ENCODE measurements at regions not wholly inside any gene's neighbourhood (a gene's known extent, or its start where the extent isn't known, plus 50 kb on each side); places are given as distances from the start of the nearest gene placed in this dataset.

DNA sequence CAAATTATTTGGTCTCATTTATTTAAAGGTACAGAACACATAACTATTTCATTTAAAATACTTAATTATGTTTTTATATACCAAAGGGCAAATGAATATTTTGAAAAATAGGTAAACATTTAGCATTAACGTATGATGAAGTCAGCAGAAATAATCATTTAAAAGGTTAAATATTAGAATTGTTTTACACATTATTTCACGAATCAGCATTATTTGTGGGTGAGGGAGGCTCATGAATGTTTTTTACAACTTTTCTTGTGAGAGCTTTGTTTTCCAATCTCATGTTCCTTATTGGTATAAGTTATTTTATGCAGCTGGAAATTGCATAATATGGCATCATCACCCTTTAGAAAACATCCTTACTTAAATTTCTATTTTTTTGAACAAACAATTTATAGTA lies 73.9 kb upstream of the FSTL5 start:
- no peaks in the 10 kb centered on the region for H3K27me3 ChIP-seq (ENCODE audit: low read depth, low read length)
- no peaks in the 10 kb centered on the region for H3K4me1 ChIP-seq (ENCODE audit: low read length)
- no peak for TF ChIP-seq EZH2phosphoT487 (IDR thresholded peaks at IDR 0.05; ENCODE audit: low read depth)
- TF ChIP-seq, protein P1, sequence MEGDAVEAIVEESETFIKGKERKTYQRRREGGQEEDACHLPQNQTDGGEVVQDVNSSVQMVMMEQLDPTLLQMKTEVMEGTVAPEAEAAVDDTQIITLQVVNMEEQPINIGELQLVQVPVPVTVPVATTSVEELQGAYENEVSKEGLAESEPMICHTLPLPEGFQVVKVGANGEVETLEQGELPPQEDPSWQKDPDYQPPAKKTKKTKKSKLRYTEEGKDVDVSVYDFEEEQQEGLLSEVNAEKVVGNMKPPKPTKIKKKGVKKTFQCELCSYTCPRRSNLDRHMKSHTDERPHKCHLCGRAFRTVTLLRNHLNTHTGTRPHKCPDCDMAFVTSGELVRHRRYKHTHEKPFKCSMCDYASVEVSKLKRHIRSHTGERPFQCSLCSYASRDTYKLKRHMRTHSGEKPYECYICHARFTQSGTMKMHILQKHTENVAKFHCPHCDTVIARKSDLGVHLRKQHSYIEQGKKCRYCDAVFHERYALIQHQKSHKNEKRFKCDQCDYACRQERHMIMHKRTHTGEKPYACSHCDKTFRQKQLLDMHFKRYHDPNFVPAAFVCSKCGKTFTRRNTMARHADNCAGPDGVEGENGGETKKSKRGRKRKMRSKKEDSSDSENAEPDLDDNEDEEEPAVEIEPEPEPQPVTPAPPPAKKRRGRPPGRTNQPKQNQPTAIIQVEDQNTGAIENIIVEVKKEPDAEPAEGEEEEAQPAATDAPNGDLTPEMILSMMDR (IDR thresholded peaks at IDR 0.05; ENCODE audit: low read depth, low read length): no peak
- H3K79me2 ChIP-seq (ENCODE audit: low read length): no peaks in the 10 kb centered on the region
- H3K27ac ChIP-seq (ENCODE audit: low read length): no peak overlapping the region
- H4K20me1 ChIP-seq (ENCODE audit: insufficient read depth, low read length): no peaks in the 10 kb centered on the region
- no peaks in the 10 kb centered on the region for H3K9me3 ChIP-seq (ENCODE audit: insufficient read depth, low read length)
- no peak overlapping the region for H2AFZ ChIP-seq (ENCODE audit: low read depth, low read length)
- no peak overlapping the region for H3K4me2 ChIP-seq (ENCODE audit: low read length)
- no peaks in the 10 kb centered on the region for H3K36me3 ChIP-seq (replicated peaks; ENCODE audit: low read depth, low read length)
- no peak overlapping the region for H3K4me3 ChIP-seq (ENCODE audit: low read length)
- no peak overlapping the region for H3K9ac ChIP-seq (ENCODE audit: low read length)

DNA sequence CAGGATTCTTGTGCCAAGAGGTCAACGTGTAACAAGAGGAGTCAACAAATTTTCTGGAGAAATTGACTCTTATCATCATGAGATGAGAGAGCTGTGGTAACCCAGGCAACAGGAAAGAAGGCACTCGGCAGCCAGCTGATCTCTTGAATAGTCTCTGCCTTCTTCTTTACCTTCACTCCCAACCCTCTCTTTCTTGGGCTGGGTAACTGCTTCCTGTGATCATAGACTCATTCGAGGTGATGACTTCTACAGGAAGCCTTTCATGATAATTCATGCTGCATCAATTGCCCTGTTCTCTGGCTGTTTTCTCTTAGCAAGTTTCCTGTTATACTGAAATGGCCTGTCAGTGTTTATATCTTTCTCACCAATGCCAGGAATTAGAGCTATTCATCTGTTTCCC lies 70.8 kb upstream of the FSTL5 start:
- H3K36me3 ChIP-seq (replicated peaks; ENCODE audit: low read depth, low read length): no peaks in the 10 kb centered on the region
- no peaks in the 10 kb centered on the region for H3K27me3 ChIP-seq (ENCODE audit: low read depth, low read length)
- no peak overlapping the region for H3K4me2 ChIP-seq (ENCODE audit: low read length)
- no peaks in the 10 kb centered on the region for H3K9me3 ChIP-seq (ENCODE audit: insufficient read depth, low read length)
- no peak overlapping the region for H3K27ac ChIP-seq (ENCODE audit: low read length)
- TF ChIP-seq, protein P1 (IDR thresholded peaks at IDR 0.05; ENCODE audit: low read depth, low read length): no peak
- no peak for TF ChIP-seq EZH2phosphoT487 (IDR thresholded peaks at IDR 0.05; ENCODE audit: low read depth)
- no peak overlapping the region for H2AFZ ChIP-seq (ENCODE audit: low read depth, low read length)
- no peaks in the 10 kb centered on the region for H4K20me1 ChIP-seq (ENCODE audit: insufficient read depth, low read length)
- no peak overlapping the region for H3K4me3 ChIP-seq (ENCODE audit: low read length)
- no peaks in the 10 kb centered on the region for H3K4me1 ChIP-seq (ENCODE audit: low read length)
- no peaks in the 10 kb centered on the region for H3K79me2 ChIP-seq (ENCODE audit: low read length)
- H3K9ac ChIP-seq (ENCODE audit: low read length): no peak overlapping the region

- Histone ChIP-seq H4K20me1 (ENCODE audit: insufficient read depth, low read length) (no peaks in the 10 kb centered on the region), H3K4me2 (ENCODE audit: low read length) (no peak overlapping the region), H3K4me3 (ENCODE audit: low read length) (no peak overlapping the region), H3K9ac (ENCODE audit: low read length) (no peak overlapping the region), H3K9me3 (ENCODE audit: insufficient read depth, low read length) (no peaks in the 10 kb centered on the region), H3K27me3 (ENCODE audit: low read depth, low read length) (no peaks in the 10 kb centered on the region), H3K79me2 (ENCODE audit: low read length) (no peaks in the 10 kb centered on the region), H2AFZ (ENCODE audit: low read depth, low read length) (no peak overlapping the region), H3K36me3 (replicated peaks; ENCODE audit: low read depth, low read length) (no peaks in the 10 kb centered on the region), H3K27ac (ENCODE audit: low read length) (no peak overlapping the region), H3K4me1 (ENCODE audit: low read length) (no peaks in the 10 kb centered on the region)
- no peak for TF ChIP-seq EZH2phosphoT487 (IDR thresholded peaks at IDR 0.05; ENCODE audit: low read depth)
- TF ChIP-seq, protein P1 (IDR thresholded peaks at IDR 0.05; ENCODE audit: low read depth, low read length): no peak
Measured at GRCh38 chr4:162232349-162232748, 68.5 kb upstream of the FSTL5 start.

GRCh38 chr4:162229670-162230069 lies 65.9 kb upstream of the FSTL5 start:
- Histone ChIP-seq H3K4me3 (ENCODE audit: low read length) (no peak overlapping the region), H4K20me1 (ENCODE audit: insufficient read depth, low read length) (no peaks in the 10 kb centered on the region), H3K9me3 (ENCODE audit: insufficient read depth, low read length) (no peaks in the 10 kb centered on the region), H3K79me2 (ENCODE audit: low read length) (no peaks in the 10 kb centered on the region), H3K36me3 (replicated peaks; ENCODE audit: low read depth, low read length) (no peaks in the 10 kb centered on the region), H2AFZ (ENCODE audit: low read depth, low read length) (no peak overlapping the region), H3K27ac (ENCODE audit: low read length) (no peak overlapping the region), H3K27me3 (ENCODE audit: low read depth, low read length) (no peaks in the 10 kb centered on the region), H3K9ac (ENCODE audit: low read length) (no peak overlapping the region), H3K4me1 (ENCODE audit: low read length) (no peaks in the 10 kb centered on the region), H3K4me2 (ENCODE audit: low read length) (no peak overlapping the region)
- TF ChIP-seq EZH2phosphoT487 (IDR thresholded peaks at IDR 0.05; ENCODE audit: low read depth): no peak
- TF ChIP-seq, protein P1 (IDR thresholded peaks at IDR 0.05; ENCODE audit: low read depth, low read length): no peak
